Adrenal gland (tissue), 5 donors: ENCODE measurements at regions not wholly inside any gene's neighbourhood (a gene's known extent, or its start where the extent isn't known, plus 50 kb on each side); places are given as distances from the start of the nearest gene placed in this dataset.

ENCODE experiments used
- CTCF ChIP-seq, 6 experiments: fragments of 450-650 bp in 4 of 6; fragments of 200-600 bp in 2 of 6; sonication (generic) in 1 of 6; IDR thresholded peaks; 1 replicate in 5 of 6; 2 replicates in 1 of 6; pipeline versions ENCODE4 v1.5.1 to v1.8.0; 2016 to 2021; ENCODE audit warnings: antibody characterized with exemption in 6 of 6, mild to moderate bottlenecking in 2 of 6, moderate library complexity in 1 of 6
- POLR2A ChIP-seq, 2 donors: fragments of 450-650 bp; IDR thresholded peaks; one replicate each; pipeline ENCODE4 v1.6.1; 2017; ENCODE audit warnings: antibody characterized with exemption in 2 of 2, mild to moderate bottlenecking in 2 of 2, moderate library complexity in 1 of 2
- donor health status: DM: no; HTN: no; CAD: no.

DNA sequence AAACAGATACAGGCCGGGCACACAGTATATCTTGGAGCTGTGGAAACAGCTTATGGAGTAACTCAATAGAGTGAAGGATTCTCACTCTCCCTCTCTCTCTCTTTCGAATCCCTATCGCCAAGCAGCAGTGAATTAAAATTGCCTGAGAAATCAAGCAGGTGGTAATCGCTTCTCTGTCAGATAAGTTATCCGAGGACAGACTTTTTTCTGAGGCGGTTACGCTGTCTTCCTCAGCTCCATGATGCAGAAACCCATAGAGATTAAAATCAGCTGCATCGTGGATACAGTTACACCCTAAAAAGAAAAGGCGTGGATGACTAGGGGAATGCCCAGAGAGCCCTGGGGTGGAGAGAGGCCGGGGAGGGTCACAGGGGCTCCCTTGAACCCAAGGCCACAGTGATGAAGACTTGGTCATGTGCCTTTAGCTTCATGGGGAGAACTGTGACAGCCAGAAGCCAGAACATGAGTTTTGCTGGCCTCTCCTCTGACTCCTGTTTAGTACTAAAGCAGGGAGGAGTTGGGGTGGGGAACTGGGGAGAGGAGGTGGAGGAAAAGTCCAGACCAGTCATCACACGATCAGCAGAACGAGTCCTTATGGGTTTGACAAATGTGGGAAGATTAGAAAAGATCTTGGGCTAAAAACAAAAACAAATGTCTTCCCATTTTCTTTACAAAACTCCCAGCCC, 138.8 kb upstream of the JARID2 start:
- no peak for TF ChIP-seq CTCF (IDR thresholded peaks at IDR 0.05)
- TF ChIP-seq POLR2A (IDR thresholded peaks at IDR 0.05), result no peak
